GM21390 (cell line): ENCODE measurements at regions not wholly inside any gene's neighbourhood (a gene's known extent, or its start where the extent isn't known, plus 50 kb on each side); places are given as distances from the start of the nearest gene placed in this dataset.

Experiments used
- ATAC-seq: cut with Tn5 transposase; IDR thresholded peaks from one replicate; pipeline ENCODE4 v1.9.1; 2021; ENCODE audit not compliant: unreplicated experiment

- ATAC-seq, result no peak
Observed at GRCh38 chr2:16322308-16323125, 343.1 kb downstream of the CYRIA start.

GRCh38 chr2:16321872-16322271, 343.8 kb downstream of the CYRIA start:
- no peak for ATAC-seq

- no peak for ATAC-seq
Observed at GRCh38 chr2:16321256-16321655, 344.4 kb downstream of the CYRIA start.

GRCh38 chr2:16320716-16321115, 344.9 kb downstream of the CYRIA start:
- no peak for ATAC-seq

GRCh38 chr2:16319551-16320121, 346.0 kb downstream of the CYRIA start:
- no peak for ATAC-seq

GRCh38 chr2:16318474-16319195, 347.0 kb downstream of the CYRIA start:
- ATAC-seq, result no peak

- ATAC-seq, result no peak
Observed at GRCh38 chr2:16318051-16318450, 347.6 kb downstream of the CYRIA start.

GRCh38 chr2:16317211-16317830, 348.3 kb downstream of the CYRIA start:
- ATAC-seq, result no peak

- ATAC-seq, result no peak
Observed at GRCh38 chr2:16316456-16317210, 349.0 kb downstream of the CYRIA start.

- no peak for ATAC-seq
Observed at GRCh38 chr2:16315908-16316307, 349.7 kb downstream of the CYRIA start.

GRCh38 chr2:16315458-16315835, 350.2 kb downstream of the CYRIA start:
- ATAC-seq, result no peak

GRCh38 chr2:16314691-16315457, 350.8 kb downstream of the CYRIA start:
- no peak for ATAC-seq

- no peak for ATAC-seq
Observed at GRCh38 chr2:16314001-16314400, 351.6 kb downstream of the CYRIA start.

- no peak for ATAC-seq
Observed at GRCh38 chr2:16313235-16313975, 352.2 kb downstream of the CYRIA start.

- ATAC-seq, result no peak
Observed at GRCh38 chr2:16312771-16313170, 352.9 kb downstream of the CYRIA start.

- no peak for ATAC-seq
Observed at GRCh38 chr2:16311521-16312440, 353.9 kb downstream of the CYRIA start.

GRCh38 chr2:16308816-16309215, 356.8 kb downstream of the CYRIA start:
- no peak for ATAC-seq

GRCh38 chr2:16304876-16305590, 360.6 kb downstream of the CYRIA start:
- no peak for ATAC-seq
